Ecto neural progenitor cell (in vitro differentiated cells): ENCODE measurements at regions not wholly inside any gene's neighbourhood (a gene's known extent, or its start where the extent isn't known, plus 50 kb on each side); places are given as distances from the start of the nearest gene placed in this dataset.

Source experiments
- DNase-seq: peaks from one replicate; pipeline ENCODE4 v3.0.0-alpha.2; 2018; ENCODE audit warnings: low spot score

DNA sequence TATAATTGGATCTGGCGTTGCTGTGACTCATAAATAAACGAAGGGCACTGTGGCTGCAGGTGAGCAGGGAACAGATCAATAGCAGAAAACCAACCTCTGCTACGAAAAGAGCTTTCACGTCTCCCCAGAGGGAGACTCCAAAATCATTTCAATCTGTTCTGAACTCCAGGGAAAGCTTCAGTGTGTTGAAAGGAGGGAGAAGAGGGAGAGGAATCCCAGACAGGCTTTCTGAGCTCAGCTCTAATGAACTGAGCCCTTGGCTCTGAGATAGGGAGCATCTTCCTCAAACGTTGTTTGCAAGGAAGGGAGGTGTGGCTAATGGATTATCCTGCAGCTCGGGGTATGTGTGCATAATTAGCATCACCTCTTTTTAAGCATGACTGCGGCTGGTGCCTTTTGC, 288.0 kb upstream of the IRX4 start:
- no peak for DNase-seq

DNA sequence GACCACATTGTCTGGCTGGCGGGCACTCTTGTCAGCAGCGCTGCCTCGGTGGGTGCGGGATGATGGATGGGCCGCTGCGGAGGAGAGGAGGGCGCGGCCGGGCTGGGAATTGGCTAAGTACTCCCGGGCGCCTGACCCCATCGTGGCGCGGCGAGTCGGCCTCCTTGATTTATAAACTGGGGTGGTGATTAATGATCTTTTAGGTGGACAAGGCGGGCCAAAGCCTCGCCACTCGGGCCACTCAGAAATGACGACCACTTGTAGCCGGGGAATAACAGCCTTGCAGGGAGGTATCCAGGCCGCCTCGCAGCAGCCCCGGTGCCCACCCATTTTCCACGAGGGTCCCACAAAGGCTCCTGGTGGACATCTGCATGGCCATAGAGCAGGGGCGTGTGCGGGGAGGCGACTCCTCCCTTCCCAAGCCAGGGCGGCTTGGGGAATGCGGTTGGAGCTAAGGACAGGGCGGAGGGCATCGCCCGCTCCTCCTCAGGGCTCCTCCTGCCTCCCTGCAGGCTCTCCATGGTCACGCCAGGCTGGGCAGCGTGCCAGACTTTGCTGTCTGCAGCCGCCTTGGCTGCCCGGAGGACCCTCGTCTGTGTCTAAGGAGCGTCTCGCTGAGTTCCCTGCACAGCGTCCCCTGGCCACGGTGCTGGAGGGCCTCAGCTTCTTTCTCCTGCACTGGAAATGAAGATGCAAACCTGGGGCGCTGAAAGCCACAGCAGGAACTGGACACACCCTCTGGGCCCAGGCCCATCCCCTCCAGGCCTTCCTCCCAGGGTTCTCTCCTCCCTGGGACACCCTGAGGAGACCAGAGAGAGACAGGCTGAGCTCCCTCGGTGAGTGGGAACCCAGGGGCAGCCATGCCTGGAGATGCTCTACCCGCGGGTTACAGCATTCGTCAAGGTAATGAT, 287.4 kb upstream of the IRX4 start:
- DNase-seq: no peak

DNA sequence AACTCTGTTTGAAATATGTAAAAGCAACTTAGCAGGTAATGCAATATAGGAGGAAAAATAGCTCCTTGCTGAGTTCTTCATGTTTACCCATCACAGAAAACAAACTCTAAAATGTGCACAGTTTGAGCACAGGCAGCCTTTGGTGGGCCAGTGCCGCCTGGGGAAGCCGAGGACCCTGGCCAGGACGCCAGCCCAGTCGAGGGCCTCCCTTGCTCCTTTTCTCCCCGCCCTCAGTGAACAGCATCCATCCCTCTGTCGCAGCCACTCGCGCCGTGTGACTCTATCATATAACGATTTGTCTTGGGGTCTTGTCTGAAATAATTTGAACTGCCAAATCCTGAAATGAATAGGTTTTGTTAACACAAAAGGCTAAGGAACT, 286.7 kb upstream of the IRX4 start:
- no peak for DNase-seq

DNA sequence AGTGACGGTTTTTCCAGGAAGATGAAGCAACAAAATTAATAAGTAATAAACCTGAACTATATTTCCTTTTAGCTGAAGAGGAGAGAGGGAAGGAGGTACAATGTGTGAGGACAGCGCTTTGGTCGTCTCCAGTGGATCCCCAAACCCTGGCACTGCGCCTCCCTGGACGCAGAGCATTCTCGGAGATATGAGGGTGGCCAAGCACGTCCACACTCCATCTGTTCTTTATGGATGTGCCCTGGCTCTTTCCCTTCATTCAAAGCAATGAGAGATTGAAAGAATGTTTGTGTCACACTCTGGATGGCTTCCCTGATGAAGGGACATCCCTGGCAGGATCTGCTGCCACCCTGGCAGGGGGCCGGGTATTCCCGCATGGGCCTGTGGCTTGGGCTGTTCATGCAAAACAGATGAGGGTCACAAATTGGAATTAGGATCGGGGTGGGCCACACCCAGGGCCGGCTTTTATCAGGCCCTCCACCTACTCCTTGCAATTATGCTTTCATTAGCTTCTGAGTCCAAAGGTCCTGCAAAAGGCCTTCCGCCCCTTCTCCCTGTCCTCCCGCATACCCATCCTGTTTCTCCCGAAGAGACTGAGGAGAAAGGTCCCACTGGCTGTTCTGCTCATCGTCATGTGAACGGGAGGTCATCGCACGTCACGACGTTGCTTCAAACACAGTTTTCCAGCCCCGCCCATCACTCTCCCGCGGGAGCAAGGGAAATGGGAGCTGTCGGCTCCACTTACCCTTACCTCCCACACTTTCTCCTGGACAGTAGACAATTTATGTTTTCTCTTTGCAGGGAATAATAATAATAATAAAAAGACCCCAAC, 286.1 kb upstream of the IRX4 start:
- DNase-seq: no peak

DNA sequence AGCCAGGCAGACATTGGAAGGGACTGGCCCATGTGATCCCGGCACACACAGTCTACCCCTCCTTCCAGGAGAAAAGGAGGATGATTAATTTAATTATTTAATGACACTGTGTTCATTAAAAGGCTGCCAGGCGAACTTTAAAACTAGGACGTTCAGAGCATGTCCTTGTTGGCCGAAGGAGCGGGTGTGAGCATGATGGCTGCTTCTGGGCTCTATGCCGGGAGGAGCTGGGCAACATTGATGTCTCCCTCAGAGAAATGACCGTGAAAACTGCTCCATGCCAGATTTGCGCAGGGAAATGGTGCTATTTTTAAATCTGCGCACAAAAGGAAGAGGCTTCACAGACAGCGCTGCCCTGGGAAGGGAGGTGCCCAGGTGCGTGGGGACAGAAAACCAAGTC, 284.9 kb upstream of the IRX4 start:
- no peak for DNase-seq

DNA sequence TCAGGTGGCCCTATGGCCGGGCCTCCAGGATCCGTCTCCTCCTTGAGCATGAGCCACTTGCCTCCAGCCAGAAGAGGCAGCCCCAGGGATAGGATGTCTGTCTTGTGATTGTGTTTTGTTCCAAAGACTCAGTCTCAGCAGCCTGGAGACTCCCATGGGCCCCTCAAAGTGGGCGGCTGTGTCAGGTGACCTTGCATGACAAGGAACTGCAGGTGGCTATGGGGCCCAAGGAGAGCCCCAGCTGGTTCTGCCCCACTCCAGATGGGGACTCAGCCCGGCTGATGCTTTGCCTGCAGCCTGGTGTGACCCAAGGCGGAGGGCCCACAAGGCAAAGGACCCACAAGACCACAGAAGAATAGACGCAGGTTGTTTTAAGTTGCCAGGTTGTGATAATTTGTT, 284.3 kb upstream of the IRX4 start:
- DNase-seq: no peak

DNA sequence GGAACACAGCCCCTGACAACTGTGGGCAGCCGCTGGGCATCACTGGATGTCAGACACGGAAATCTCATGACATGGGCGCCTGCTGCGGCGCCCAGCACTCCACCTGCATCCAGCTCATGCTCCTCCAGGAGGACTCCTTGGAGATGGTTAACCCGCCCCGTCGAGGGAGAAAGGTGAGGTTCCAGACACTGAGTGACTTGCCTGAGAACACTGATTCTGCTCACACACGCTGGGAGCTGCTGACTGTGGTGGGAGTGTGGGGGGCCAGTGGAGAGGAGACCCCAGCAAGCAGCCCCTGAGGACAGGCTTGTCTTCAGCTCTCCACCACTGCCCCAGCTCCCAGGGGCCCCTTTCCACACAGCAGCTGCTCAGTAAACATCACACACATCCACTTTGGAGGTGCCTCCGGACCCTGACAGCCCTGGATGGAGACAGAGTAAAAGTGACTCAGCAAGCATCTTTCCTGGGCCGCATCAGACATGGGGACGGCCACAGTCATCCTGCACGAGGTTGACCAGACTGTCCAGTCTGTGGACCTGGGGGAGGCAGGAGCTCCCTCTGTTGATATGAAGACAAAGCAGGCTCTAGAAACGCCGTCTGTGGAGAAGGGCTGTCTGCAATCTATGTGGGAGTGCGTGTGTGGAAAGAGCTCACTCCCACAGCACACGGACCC, 283.7 kb upstream of the IRX4 start:
- no peak for DNase-seq

DNA sequence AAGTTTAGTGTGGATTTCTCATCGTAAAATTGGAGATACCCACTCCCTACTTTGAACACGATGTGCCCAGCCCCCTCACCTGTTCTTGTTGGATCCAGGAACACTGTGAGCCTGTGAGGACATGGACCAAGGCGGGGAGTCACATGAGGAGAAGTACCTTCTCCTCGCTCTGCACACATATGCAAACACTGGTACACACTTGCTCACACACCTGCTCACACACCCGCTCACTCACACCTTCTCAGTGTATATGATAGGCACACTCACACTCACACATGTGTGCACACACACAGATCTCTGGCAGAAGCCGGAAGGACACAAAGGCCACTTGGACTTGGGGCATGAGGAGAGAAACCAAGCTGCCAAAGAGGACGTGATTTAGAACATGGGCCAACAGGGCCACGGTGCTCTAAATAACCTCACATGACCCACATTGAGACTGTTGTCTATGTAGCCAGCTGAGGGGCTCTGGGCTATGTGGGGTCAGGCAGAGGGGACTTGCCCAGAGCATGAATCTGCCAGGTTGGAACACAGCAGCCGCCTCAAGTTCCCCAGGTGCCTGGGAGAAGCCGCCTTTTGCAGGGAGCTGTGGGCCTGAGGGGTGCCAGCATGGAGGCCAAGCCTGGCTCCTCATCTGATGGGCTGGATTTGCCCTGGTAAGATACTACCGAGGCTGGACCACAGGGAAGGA, 283.0 kb upstream of the IRX4 start:
- no peak for DNase-seq

DNA sequence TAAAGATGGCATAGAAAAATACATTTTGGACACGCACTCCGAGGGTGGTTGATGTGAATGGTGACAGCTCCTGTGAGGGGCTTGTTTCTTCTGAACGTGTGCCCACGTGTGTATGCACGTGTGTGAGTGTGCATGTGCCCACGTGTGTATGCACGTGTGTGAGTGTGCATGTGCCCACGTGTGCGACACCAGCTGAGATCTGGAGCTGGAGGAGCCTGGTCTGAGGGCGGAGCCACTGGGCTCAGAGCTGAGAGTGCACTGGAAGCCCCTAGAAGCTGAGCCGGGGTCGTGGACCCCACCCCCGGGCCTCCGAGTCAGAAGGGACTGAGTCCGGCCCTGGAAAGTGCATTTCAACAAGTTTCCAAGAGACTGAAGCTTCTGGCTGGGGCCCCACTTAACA, 282.5 kb upstream of the IRX4 start:
- no peak for DNase-seq

DNA sequence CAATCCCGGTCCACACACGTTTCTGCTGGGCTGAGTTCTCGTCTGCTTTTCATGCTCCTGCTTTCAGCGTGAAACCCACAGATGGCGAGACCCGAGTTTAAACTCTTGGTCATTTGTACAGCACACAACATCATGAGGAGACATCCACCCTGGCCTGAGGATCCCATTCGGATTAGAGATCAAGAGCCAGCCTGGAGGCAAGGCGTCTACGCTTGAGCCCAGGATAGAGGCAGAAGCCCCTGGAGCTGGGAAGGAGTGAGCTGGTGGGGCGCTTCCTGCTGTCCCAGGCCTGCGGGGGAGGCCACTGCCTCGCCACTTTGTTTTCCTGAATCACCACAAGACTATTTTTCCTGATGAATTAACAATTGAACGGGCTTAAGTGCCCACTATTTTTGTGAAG, 281.9 kb upstream of the IRX4 start:
- no peak for DNase-seq

DNA sequence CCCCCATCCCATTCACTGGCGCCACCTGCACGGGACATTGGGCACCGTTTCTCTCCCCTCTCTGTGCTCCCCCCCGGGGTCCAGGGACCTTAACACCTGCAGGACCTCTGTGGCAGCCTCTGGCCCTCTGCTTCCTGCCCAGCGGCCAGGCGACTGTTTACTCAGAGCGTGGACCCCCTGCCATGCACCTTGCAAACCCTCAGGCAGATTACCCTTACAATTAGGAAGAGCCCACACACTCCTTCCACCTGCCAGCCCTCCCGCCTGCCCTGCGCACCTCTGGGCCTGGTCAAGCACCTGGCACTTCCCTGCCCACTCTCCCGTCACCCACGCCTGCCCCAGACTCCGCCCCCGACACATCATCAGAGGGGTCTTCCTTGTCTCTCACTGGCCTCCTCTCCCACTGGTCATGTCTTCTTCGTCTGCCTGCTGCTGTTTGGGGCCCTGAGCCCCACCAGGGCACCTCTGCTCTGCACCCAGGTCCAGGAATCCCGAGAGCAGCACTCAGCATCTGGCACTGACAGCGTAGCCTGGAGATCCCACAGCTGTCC, 281.3 kb upstream of the IRX4 start:
- DNase-seq: no peak

DNA sequence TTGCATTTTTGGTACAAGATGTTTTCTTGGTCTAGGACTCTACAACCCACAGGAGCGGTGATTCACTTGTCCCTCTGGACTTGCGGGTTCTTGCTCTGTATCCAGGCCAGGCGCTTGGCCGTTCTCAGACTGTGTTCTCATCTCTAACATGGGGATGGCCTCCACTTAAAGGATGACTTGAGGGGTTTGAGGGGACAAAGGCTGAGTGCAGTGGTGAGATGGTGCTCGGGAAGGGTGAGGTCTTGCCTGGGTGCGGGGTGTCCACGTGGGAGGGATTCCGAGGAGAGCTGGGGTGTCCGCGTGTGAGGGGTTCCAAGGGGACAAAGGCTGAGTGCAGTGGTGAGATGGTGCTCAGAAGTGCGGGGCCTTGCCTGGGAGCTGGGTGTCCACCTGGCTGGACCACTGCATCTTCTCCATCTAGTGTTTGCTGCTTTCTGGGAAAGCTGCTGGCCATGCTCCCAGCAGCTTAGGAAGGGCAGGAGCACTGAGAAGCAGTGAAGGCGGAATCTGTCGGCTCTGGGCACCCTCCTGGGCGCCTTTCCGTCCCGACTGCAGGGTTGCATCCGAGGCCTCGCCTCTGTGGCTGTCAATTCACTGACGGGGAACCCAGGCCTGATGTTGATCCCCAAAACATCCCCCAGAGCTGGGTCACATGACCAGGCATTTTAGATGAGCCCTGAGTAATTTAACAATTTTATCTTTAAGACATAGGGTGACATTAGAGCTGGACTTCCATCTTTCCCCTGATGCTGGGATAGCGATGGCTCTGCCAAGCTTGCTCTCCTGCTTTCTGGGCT, 280.5 kb upstream of the IRX4 start:
- DNase-seq: no peak

DNA sequence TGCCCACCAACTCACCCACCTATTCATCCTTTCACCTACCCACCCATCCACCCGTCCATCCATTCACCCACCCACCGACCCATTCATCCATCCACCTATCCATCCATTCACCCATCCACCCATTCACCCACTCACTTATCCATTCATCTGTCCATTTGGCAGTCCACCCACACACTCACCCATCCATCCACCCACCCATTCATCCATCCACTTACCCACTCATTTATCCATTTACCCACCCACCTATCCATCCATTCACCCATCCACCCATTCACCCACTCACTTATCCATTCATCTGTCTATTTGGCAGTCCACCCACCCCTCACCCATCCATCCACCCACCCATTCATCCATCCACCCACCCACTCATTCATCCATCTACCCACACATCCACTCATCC, 278.1 kb upstream of the IRX4 start:
- DNase-seq: no peak

DNA sequence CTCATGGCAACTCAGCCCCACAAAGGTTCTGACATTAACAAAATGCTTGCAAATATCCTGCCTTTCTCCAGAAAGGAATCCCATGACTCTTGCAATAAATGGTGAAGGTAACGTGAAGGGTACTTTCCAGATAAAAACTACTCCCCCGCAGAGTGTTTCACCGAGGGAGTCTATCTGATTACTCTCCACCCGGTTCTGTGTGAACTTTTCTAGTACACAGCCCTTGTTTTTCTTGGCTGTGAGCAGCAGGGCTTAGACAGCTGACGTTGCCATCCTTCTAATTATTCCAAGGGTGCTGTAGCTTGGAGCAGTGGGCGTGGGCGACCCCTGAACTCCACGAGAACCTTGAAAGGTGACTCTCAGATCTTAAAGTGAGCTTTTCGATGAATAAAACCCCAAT, 276.0 kb upstream of the IRX4 start:
- DNase-seq: no peak

DNA sequence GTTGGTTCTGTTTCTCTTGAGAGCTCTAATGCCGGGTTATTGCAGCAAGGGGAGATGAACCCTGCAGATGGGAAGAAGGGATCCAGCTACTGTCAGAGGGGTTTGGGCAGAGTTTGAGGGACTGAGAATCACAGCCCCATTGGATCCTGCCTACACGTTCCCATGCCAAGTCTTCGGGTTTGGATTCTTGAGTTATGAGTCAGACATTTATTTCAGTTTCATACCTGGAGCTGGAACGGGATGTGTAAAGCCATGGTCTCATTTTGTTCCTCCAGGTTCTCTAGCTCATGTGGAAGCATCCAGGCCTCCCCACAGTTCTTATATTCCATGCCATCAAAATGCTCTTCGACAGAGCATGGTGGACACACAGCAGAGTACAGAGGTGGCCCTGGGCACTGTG, 275.4 kb upstream of the IRX4 start:
- no peak for DNase-seq

DNA sequence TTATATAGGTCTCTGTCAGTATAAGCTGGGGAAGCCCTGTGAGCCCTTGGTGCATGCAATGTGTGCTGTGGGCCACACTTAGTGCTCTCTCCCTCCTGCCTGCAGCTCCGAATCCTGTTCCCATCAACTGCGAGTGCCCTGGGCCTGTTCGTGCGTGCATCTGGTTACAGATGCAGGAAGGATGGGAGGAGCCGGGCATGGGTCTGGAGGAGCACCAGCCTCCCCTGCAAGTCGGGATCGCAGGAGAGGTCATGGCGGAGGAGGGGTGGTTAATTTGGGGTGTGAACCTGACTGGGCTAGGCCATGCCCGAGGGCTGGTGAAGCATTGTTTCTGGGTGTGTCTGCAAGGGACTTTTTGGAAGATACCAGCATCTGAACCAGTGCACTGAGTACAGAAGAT, 274.6 kb upstream of the IRX4 start:
- no peak for DNase-seq

DNA sequence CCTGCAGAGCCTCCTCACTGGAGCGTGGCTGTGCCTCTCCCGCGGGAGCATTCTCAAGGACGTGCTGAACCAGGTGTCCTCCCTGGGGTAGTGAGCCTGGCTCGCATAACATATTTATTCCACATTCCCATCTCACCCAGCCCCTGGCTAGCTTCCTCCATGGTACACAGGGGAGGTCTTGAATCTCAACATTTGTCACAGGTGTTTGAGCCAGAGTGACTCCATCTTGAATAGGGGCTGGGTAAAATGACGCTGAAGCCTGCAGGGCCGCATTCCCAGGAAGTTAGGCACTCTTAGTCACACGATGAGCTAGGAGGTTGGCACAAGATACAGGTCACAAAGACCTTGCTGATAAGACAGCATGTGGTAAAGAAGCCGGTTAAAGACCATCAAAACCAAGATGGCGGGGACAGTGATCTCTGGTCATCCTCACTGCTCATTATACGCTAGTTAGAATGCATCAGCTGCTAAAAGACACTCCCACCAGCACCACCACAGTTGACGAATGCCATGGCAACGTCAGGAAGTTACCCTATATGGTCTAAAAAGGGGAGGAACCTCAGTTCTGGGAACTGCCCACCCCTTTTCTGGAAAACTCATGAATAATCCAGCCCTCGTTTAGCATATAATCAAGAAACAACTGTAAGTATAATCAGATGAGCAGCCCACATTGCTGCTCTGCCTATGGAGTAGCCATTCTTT, 273.8 kb upstream of the IRX4 start:
- DNase-seq: no peak

DNA sequence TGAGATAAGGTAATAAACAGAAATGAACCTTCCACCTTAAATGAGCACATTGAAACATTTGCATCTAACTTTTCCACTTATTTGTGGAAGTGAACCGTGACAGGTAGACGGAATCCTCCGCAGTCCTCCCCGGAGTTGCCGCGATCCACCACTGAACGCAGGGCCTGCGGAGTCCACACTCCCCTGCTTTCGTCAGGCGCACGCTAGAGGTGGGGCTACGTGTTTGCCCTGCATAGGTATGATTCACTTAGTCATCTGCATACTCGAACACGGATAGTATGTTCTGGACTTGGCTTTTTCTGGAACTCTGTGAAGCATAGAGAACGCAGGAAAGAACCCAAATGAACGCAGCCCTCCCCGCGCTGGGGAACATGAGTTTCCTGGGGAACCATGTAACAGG, 272.8 kb upstream of the IRX4 start:
- no peak for DNase-seq

DNA sequence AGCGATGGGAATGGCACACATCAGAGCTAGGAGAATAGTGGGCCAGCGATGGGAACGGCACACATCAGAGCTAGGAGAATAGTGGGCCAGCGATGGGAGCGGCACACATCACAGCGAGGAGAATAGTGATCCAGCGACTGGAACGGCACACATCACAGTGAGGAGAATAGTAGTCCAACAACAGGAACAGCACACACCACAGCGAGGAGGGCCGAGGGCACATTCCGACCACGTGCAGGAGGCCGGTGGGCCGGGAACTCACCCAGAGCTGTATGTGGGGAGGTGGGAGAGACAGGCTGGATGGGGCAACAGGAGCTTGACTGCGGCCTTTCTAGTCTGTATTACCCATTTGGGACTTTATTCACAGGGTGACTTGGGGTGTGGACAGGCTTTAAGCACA, 271.1 kb upstream of the IRX4 start:
- DNase-seq: no peak

DNA sequence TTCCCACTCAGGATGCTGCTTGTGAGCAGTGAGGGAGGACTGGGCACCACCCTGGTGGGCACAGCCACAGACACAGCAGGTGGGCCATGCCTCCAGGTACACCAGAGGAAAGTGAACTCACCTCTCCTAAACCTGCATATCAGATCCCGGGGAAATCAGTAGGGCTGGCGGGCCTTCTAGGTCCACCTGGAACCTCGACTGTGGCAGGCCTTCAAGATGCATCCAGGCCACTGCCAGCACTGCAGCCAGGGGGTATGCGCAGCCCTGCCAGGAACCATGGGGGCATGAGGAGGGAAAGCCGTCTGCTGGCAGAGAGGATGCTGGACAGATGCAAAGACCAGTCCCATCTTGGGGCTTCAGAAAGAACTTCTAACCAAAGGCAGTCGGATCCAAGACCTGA, 270.6 kb upstream of the IRX4 start:
- DNase-seq: no peak
